Panc1 (cell line): ENCODE measurements at regions not wholly inside any gene's neighbourhood (a gene's known extent, or its start where the extent isn't known, plus 50 kb on each side); places are given as distances from the start of the nearest gene placed in this dataset.

Experiments used
- ATAC-seq: fragments of 200-7000 bp; cut with Tn5 transposase; 2 replicates; pipeline ENCODE4 v1.9.1; 2020; ENCODE audit warnings: mild to moderate bottlenecking, moderate library complexity
- BruUV-seq: library from RNA; stranded (reverse); fragments of 400-500 nt; replicated peaks from 2 replicates; lab custom pipeline; 2021; lab: Mats Ljungman, UMichigan
- CTCF ChIA-PET: fragments of 300-600 bp; sonication (Branson Sonifier 250); formaldehyde crosslinking; loops from one replicate; lab custom pipeline; 2022; ENCODE audit warnings: antibody characterized with exemption; lab: Charles Lee
- POLR2A ChIA-PET: fragments of 300-600 bp; sonication (Branson Sonifier 250); formaldehyde crosslinking; loops from one replicate; lab custom pipeline; 2022; ENCODE audit warnings: antibody characterized with exemption; lab: Charles Lee
- DNase-seq: peaks from one replicate; pipeline ENCODE4 v3.0.0-alpha.2; 2010; ENCODE audit warnings: low read depth, low spot score
- H3K27ac ChIP-seq: 2 replicates; pipeline ENCODE4 v1.5.1; 2011; ENCODE audit warnings: mild to moderate bottlenecking, low read length, inconsistent platforms
- H3K27me3 ChIP-seq: fragments of 200-500 bp; sonication (Bioruptor generic); 2 replicates; pipeline ENCODE4 v1.6.0; 2014; ENCODE audit warnings: low read length, inconsistent platforms; ENCODE audit not compliant: control insufficient read depth, insufficient read depth
- H3K36me3 ChIP-seq: fragments of 200-500 bp; sonication (Bioruptor generic); 2 replicates; pipeline ENCODE4 v1.5.1; 2014; ENCODE audit warnings: inconsistent platforms, mild to moderate bottlenecking, low read length, moderate library complexity; ENCODE audit not compliant: control insufficient read depth, insufficient read depth
- H3K4me1 ChIP-seq: 2 replicates; pipeline ENCODE4 v1.5.1; 2011; ENCODE audit warnings: inconsistent platforms, mild to moderate bottlenecking, low read length, moderate library complexity; ENCODE audit not compliant: control insufficient read depth, insufficient read depth
- H3K4me3 ChIP-seq, 2 experiments: 2 replicates each; pipeline ENCODE4 v1.5.1; 2011 to 2012; ENCODE audit warnings: low read depth in 2 of 2, low read length in 2 of 2, mild to moderate bottlenecking in 2 of 2, inconsistent platforms in 1 of 2, moderate library complexity in 1 of 2
- H3K9me3 ChIP-seq: fragments of 200-500 bp; sonication (Bioruptor generic); 2 replicates; pipeline ENCODE4 v1.5.1; 2014; ENCODE audit warnings: low read depth, mild to moderate bottlenecking, inconsistent platforms, low read length, moderate library complexity; ENCODE audit not compliant: control insufficient read depth, insufficient read depth
- POLR2AphosphoS5 ChIP-seq: IDR thresholded peaks from 2 replicates; pipeline ENCODE4 v1.6.1; 2012; ENCODE audit warnings: mild to moderate bottlenecking, low read depth, low read length, moderate library complexity
- REST ChIP-seq, 2 experiments: IDR thresholded peaks; 2 replicates each; pipeline ENCODE4 v1.6.1; 2011 to 2012; ENCODE audit warnings: low read depth in 2 of 2, control low read depth in 1 of 2, low read length in 1 of 2, mild to moderate bottlenecking in 1 of 2, moderate library complexity in 1 of 2; ENCODE audit not compliant: insufficient read depth in 1 of 2
- SIN3A ChIP-seq: IDR thresholded peaks from 2 replicates; pipeline ENCODE4 v1.6.1; 2012; ENCODE audit warnings: low read depth, mild to moderate bottlenecking, low read length, moderate library complexity, borderline replicate concordance; ENCODE audit not compliant: insufficient read depth
- TCF7L2 ChIP-seq: IDR thresholded peaks from 2 replicates; pipeline ENCODE4 v1.6.1; 2011; ENCODE audit warnings: mild to moderate bottlenecking, low read depth, low read length, inconsistent platforms
- in situ Hi-C: cut with HindIII; loops from 2 replicates; pipeline ENCODE4 v1.10.0; 2016; ENCODE audit warnings: low sequenced_read_pairs, low pct_unique_long_range_greater_than_20kb
- intact Hi-C: fragments of 100-400 bp; cut with micrococcal nuclease; formaldehyde crosslinking; loops from one replicate; pipeline ENCODE4 v1.10.0; 2022; ENCODE audit not compliant: unreplicated experiment
- TF ChIP-seq, protein P1 (sequence below): fragments of 450-650 bp; IDR thresholded peaks from 2 replicates; pipeline ENCODE4 v1.5.1; 2017; ENCODE audit warnings: mild to moderate bottlenecking

DNA sequence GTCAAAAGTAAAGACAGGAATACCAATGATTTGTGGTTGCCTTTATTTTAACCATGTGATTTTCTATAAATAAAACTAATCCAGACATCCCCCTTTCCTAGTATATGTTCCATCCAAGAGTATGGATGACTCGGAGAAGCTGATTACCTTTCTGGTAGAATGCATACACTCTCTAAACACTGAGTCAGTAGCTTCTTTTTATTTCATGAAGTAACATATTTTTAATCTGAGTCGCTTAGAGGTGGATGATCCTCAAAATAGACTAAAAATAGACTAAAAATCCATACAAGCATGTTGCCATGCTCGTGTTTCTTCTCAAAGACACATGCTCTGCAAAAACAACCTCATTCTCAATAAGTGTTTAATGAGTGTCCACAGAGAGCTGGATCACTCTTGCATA lies 263.7 kb downstream of the COL12A1 start:
- TF ChIP-seq TCF7L2 (no peak), POLR2AphosphoS5 (no peak), REST (IDR thresholded peaks at IDR 0.05; ENCODE audit: insufficient read depth in 1 of 2, low read depth in 2 of 2, low read length in 1 of 2) (no peak), SIN3A (no peak)
- TF ChIP-seq, protein P1, sequence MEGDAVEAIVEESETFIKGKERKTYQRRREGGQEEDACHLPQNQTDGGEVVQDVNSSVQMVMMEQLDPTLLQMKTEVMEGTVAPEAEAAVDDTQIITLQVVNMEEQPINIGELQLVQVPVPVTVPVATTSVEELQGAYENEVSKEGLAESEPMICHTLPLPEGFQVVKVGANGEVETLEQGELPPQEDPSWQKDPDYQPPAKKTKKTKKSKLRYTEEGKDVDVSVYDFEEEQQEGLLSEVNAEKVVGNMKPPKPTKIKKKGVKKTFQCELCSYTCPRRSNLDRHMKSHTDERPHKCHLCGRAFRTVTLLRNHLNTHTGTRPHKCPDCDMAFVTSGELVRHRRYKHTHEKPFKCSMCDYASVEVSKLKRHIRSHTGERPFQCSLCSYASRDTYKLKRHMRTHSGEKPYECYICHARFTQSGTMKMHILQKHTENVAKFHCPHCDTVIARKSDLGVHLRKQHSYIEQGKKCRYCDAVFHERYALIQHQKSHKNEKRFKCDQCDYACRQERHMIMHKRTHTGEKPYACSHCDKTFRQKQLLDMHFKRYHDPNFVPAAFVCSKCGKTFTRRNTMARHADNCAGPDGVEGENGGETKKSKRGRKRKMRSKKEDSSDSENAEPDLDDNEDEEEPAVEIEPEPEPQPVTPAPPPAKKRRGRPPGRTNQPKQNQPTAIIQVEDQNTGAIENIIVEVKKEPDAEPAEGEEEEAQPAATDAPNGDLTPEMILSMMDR = no peak
- DNase-seq (no peak), ATAC-seq (no peak)
- ChIA-PET POLR2A (no interaction called here), CTCF (no interaction called here)
- no TSS peak for BruUV-seq
- H3K27ac ChIP-seq = no peak overlapping the region
- no peaks in the 10 kb centered on the region for H3K36me3 ChIP-seq
- H3K9me3 ChIP-seq = no peaks in the 10 kb centered on the region
- intact Hi-C loops = no loop called here
- no peaks in the 10 kb centered on the region for H3K27me3 ChIP-seq
- no peaks in the 10 kb centered on the region for H3K4me1 ChIP-seq
- in situ Hi-C loops = no loop called here
- H3K4me3 ChIP-seq = no peak overlapping the region

DNA sequence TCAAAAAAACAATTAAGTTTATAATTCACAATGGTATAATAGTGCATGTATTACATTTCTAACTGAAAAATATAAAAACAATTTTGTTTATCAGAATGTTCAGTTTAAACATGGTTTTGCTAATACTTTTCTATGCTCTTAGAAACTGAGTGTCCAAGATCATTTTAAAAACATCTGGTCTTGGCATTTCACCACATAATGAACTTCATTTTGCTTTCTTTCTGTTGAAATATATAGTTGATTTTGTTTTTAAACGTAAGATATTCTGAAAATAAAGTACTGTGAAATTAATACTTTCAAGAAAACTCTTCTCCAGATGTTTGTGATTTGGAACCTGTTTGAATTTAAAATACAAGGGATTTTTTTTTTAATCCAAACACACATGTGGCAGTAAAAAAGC lies 264.4 kb downstream of the COL12A1 start:
- in situ Hi-C loops (no loop called here), intact Hi-C loops (no loop called here)
- ATAC-seq (no peak), DNase-seq (no peak)
- no peaks in the 10 kb centered on the region for H3K9me3 ChIP-seq
- no peaks in the 10 kb centered on the region for H3K4me1 ChIP-seq
- H3K4me3 ChIP-seq = no peak overlapping the region
- no TSS peak for BruUV-seq
- TF ChIP-seq TCF7L2 (no peak), POLR2AphosphoS5 (no peak), REST (IDR thresholded peaks at IDR 0.05; ENCODE audit: insufficient read depth in 1 of 2, low read depth in 2 of 2, low read length in 1 of 2) (no peak), SIN3A (no peak)
- TF ChIP-seq, protein P1 = no peak
- ChIA-PET CTCF (no interaction called here), POLR2A (no interaction called here)
- no peak overlapping the region for H3K27ac ChIP-seq
- H3K36me3 ChIP-seq = no peaks in the 10 kb centered on the region
- no peaks in the 10 kb centered on the region for H3K27me3 ChIP-seq
